DOHH2 (cell line): ENCODE measurements at regions not wholly inside any gene's neighbourhood (a gene's known extent, or its start where the extent isn't known, plus 50 kb on each side); places are given as distances from the start of the nearest gene placed in this dataset.

Experiments
- EZH2phosphoT487 ChIP-seq: fragments of 200-600 bp; sonication (generic); IDR thresholded peaks from 2 replicates; pipeline ENCODE4 v1.6.1; 2017; ENCODE audit warnings: borderline replicate concordance, mild to moderate bottlenecking, antibody characterized with exemption, low read length, moderate library complexity, mixed read lengths
- TF ChIP-seq, protein P1 (sequence below): fragments of 200-600 bp; sonication (generic); IDR thresholded peaks from one replicate; pipeline ENCODE4 v1.5.1; 2014; ENCODE audit warnings: antibody characterized with exemption, mild to moderate bottlenecking, low read depth, low read length; ENCODE audit not compliant: poor library complexity, severe bottlenecking

DNA sequence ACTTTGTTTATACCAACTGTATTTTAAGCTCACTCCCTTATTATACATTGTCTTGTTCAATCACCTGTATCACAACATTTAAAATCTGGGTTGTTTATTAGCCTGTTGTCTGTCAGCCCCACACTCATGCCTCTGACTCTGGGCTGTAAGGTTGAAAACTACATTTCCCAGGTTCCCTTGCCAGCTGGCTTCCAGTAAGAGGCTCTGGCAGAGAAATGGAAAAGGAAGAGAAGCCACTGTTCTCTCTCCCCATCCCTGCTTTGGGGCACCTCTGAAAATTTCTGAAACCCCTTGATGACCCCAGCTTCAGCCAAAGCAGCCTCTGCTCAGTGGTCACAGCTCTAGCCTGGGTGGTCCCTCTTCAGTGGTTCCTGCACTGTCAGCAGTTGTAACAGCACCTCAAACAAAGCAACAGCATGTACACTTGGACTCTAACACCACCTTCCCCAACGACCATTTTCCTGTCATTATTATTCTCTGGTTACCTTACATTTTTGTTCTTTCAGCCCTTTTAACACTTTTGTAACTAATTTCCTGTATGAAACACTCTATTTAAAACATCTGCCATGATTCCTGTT, 108.9 kb upstream of the LGALSL start:
- TF ChIP-seq, protein P1, sequence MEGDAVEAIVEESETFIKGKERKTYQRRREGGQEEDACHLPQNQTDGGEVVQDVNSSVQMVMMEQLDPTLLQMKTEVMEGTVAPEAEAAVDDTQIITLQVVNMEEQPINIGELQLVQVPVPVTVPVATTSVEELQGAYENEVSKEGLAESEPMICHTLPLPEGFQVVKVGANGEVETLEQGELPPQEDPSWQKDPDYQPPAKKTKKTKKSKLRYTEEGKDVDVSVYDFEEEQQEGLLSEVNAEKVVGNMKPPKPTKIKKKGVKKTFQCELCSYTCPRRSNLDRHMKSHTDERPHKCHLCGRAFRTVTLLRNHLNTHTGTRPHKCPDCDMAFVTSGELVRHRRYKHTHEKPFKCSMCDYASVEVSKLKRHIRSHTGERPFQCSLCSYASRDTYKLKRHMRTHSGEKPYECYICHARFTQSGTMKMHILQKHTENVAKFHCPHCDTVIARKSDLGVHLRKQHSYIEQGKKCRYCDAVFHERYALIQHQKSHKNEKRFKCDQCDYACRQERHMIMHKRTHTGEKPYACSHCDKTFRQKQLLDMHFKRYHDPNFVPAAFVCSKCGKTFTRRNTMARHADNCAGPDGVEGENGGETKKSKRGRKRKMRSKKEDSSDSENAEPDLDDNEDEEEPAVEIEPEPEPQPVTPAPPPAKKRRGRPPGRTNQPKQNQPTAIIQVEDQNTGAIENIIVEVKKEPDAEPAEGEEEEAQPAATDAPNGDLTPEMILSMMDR = no peak
- no peak for TF ChIP-seq EZH2phosphoT487
